PFSK-1 (cell line): ENCODE measurements at regions not wholly inside any gene's neighbourhood (a gene's known extent, or its start where the extent isn't known, plus 50 kb on each side); places are given as distances from the start of the nearest gene placed in this dataset.

Source experiments
- FOXP2 ChIP-seq: optimal IDR thresholded peaks from 2 replicates; pipeline ENCODE3; 2011; ENCODE audit warnings: borderline replicate concordance, control low read depth, inconsistent platforms; ENCODE audit not compliant: insufficient read depth; ENCODE audit errors: extremely low read length, extremely low read depth
- POLR2AphosphoS5 ChIP-seq: IDR thresholded peaks from 2 replicates; pipeline ENCODE4 v1.6.1; 2012; ENCODE audit warnings: low read depth, mild to moderate bottlenecking, control low read depth, low read length, moderate library complexity
- SIN3A ChIP-seq: IDR thresholded peaks from 2 replicates; pipeline ENCODE4 v1.6.1; 2012; ENCODE audit warnings: mild to moderate bottlenecking, low read length, moderate library complexity, borderline replicate concordance; ENCODE audit not compliant: insufficient read depth
- TAF1 ChIP-seq: IDR thresholded peaks from 2 replicates; pipeline ENCODE4 v1.6.1; 2012; ENCODE audit warnings: low read length, control low read depth, borderline replicate concordance; ENCODE audit not compliant: insufficient read depth
- TF ChIP-seq, protein P1 (sequence below), 2 experiments: IDR thresholded peaks; 2 replicates each; pipeline versions ENCODE4 v1.6.1 to v1.8.0; 2011 to 2012; ENCODE audit warnings: low read depth in 2 of 2, low read length in 2 of 2, control low read depth in 1 of 2, inconsistent platforms in 1 of 2, mild to moderate bottlenecking in 1 of 2, moderate library complexity in 1 of 2; ENCODE audit not compliant: insufficient read depth in 1 of 2

DNA sequence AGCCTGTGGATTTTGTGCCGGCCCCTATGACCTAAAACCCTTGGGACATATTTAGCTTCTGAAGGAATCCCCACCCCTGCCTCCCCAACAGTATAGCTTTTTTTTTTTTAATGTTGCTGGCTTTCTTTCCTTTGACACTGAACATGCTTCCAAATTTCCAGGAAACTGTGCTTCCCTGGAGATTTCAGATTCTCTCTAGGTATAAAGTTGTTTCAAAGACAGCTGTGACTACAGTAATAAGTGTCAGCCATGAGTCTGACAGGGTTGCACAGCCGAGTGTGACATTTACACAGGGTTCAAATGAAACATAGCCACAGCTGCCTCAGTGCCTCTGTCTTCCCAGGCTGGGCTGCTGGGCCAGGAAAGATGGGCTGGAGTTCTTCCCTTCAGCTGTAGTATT lies 466.6 kb upstream of the COBL start:
- no peak for TF ChIP-seq POLR2AphosphoS5
- no peak for TF ChIP-seq TAF1
- TF ChIP-seq, protein P1, sequence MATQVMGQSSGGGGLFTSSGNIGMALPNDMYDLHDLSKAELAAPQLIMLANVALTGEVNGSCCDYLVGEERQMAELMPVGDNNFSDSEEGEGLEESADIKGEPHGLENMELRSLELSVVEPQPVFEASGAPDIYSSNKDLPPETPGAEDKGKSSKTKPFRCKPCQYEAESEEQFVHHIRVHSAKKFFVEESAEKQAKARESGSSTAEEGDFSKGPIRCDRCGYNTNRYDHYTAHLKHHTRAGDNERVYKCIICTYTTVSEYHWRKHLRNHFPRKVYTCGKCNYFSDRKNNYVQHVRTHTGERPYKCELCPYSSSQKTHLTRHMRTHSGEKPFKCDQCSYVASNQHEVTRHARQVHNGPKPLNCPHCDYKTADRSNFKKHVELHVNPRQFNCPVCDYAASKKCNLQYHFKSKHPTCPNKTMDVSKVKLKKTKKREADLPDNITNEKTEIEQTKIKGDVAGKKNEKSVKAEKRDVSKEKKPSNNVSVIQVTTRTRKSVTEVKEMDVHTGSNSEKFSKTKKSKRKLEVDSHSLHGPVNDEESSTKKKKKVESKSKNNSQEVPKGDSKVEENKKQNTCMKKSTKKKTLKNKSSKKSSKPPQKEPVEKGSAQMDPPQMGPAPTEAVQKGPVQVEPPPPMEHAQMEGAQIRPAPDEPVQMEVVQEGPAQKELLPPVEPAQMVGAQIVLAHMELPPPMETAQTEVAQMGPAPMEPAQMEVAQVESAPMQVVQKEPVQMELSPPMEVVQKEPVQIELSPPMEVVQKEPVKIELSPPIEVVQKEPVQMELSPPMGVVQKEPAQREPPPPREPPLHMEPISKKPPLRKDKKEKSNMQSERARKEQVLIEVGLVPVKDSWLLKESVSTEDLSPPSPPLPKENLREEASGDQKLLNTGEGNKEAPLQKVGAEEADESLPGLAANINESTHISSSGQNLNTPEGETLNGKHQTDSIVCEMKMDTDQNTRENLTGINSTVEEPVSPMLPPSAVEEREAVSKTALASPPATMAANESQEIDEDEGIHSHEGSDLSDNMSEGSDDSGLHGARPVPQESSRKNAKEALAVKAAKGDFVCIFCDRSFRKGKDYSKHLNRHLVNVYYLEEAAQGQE (IDR thresholded peaks at IDR 0.05; ENCODE audit: insufficient read depth in 1 of 2, low read depth in 2 of 2, low read length in 2 of 2), result no peak
- no peak for TF ChIP-seq SIN3A
- TF ChIP-seq FOXP2, result no peak

DNA sequence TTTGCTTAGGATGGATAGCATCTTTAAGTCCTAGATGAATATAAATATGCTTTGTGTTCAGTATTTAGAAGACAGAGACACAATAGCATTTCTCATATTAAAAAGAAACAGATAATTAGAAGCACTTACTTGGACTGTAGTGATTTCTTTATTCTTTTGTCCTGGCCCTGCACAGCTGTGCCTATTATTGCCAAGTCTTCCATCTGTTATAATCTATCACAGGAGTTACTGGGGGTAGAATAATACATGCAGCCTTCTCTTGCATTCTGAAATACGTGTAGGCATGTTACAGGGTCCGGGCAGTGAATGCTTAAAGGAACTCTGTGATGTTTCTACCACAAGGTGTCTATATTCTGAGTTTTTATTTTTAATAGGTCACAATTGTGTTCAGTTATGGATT lies 461.5 kb upstream of the COBL start:
- TF ChIP-seq TAF1 (no peak), SIN3A (no peak), FOXP2 (no peak), POLR2AphosphoS5 (no peak)
- TF ChIP-seq, protein P1 (IDR thresholded peaks at IDR 0.05; ENCODE audit: insufficient read depth in 1 of 2, low read depth in 2 of 2, low read length in 2 of 2), result no peak

GRCh38 chr7:51774178-51774577 lies 457.6 kb upstream of the COBL start:
- TF ChIP-seq POLR2AphosphoS5, result no peak
- TF ChIP-seq FOXP2, result no peak
- TF ChIP-seq, protein P1 (IDR thresholded peaks at IDR 0.05; ENCODE audit: insufficient read depth in 1 of 2, low read depth in 2 of 2, low read length in 2 of 2), result no peak
- TF ChIP-seq TAF1, result no peak
- no peak for TF ChIP-seq SIN3A

GRCh38 chr7:51772190-51772589 lies 455.6 kb upstream of the COBL start:
- TF ChIP-seq TAF1 (no peak), FOXP2 (no peak), SIN3A (no peak), POLR2AphosphoS5 (no peak)
- TF ChIP-seq, protein P1 (IDR thresholded peaks at IDR 0.05; ENCODE audit: insufficient read depth in 1 of 2, low read depth in 2 of 2, low read length in 2 of 2), result no peak

DNA sequence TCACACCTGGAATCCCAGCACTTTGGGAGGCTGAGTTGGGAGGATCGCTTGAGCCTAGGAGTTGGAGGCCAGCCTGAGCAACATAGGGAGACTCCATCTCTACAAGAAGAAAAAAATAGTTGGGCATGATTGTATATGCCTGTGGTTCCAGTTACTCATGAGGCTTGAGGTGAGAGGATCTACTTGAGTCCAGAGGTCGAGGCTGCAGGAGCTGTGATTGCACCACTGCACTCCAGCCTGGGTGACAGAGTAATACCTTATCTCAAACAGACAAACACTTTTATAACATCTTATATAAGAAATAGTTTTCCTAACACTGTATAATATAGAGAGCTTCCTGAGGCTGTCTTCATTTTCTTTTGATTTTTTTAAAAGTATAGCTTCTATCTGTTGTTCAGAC lies 448.4 kb upstream of the COBL start:
- TF ChIP-seq FOXP2 (no peak), POLR2AphosphoS5 (no peak), SIN3A (no peak), TAF1 (no peak)
- TF ChIP-seq, protein P1 (IDR thresholded peaks at IDR 0.05; ENCODE audit: insufficient read depth in 1 of 2, low read depth in 2 of 2, low read length in 2 of 2), result no peak
